Neural crest cell (in vitro differentiated cells): ENCODE measurements at regions not wholly inside any gene's neighbourhood (a gene's known extent, or its start where the extent isn't known, plus 50 kb on each side); places are given as distances from the start of the nearest gene placed in this dataset.

Experiments
- DNase-seq: peaks from one replicate; pipeline ENCODE4 v3.0.0; 2021; ENCODE audit warnings: low read depth, mixed read lengths, low spot score
- H3K27ac Mint-ChIP-seq: one replicate; pipeline ENCODE4 v1.8.0; 2021; ENCODE audit warnings: mild to moderate bottlenecking, mixed read lengths; ENCODE audit not compliant: unreplicated experiment
- H3K27me3 Mint-ChIP-seq: 2 replicates; pipeline ENCODE4 v1.8.0; 2021; ENCODE audit warnings: low read depth, mild to moderate bottlenecking, mixed read lengths
- H3K36me3 Mint-ChIP-seq: 2 replicates; pipeline ENCODE4 v1.8.0; 2021; ENCODE audit warnings: low read depth, mild to moderate bottlenecking, mixed read lengths
- H3K4me1 Mint-ChIP-seq: 2 replicates; pipeline ENCODE4 v1.8.0; 2021; ENCODE audit warnings: mixed read lengths
- H3K4me3 Mint-ChIP-seq: one replicate; pipeline ENCODE4 v1.8.0; 2021; ENCODE audit warnings: mild to moderate bottlenecking, mixed read lengths
- H3K9me3 Mint-ChIP-seq: 2 replicates; pipeline ENCODE4 v1.8.0; 2021; ENCODE audit warnings: mixed read lengths
- TF ChIP-seq, protein P1 (sequence below): fragments of 200-600 bp; sonication (generic); conservative IDR thresholded peaks from 2 replicates; pipeline ENCODE4 v1.5.0; 2021; ENCODE audit warnings: antibody characterized with exemption, mild to moderate bottlenecking

- no peaks in the 10 kb centered on the region for H3K36me3 Mint-ChIP-seq
- no peak overlapping the region for H3K4me3 Mint-ChIP-seq
- DNase-seq, result no peak
- no peaks in the 10 kb centered on the region for H3K27me3 Mint-ChIP-seq
- H3K9me3 Mint-ChIP-seq, result no peaks in the 10 kb centered on the region
- TF ChIP-seq, protein P1, sequence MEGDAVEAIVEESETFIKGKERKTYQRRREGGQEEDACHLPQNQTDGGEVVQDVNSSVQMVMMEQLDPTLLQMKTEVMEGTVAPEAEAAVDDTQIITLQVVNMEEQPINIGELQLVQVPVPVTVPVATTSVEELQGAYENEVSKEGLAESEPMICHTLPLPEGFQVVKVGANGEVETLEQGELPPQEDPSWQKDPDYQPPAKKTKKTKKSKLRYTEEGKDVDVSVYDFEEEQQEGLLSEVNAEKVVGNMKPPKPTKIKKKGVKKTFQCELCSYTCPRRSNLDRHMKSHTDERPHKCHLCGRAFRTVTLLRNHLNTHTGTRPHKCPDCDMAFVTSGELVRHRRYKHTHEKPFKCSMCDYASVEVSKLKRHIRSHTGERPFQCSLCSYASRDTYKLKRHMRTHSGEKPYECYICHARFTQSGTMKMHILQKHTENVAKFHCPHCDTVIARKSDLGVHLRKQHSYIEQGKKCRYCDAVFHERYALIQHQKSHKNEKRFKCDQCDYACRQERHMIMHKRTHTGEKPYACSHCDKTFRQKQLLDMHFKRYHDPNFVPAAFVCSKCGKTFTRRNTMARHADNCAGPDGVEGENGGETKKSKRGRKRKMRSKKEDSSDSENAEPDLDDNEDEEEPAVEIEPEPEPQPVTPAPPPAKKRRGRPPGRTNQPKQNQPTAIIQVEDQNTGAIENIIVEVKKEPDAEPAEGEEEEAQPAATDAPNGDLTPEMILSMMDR, result no peak
- H3K27ac Mint-ChIP-seq, result no peak overlapping the region
- H3K4me1 Mint-ChIP-seq, result peaks cover 65% of the 10 kb centered on the region
These were observed 130.8 kb downstream of the TLR5 start for GRCh38 chr1:223012176-223012788.

DNA sequence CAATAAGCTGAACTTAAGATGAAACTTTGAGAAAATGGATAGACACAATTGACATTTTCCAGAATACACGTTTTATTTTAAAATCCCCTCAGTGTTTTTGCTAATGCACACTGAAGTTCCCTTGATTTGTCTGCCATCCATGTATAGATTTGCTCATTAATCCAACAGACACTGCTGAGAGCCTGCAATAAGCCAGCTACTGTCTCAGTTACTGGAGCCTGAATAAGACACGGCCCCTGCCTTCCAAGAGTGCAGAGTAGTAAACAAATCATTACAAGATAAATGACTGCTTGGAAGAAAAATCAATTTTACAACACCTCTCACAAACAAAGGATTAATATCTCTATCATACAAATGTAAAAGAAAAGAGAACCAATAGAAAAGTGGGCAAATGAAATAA lies 130.1 kb downstream of the TLR5 start:
- no peaks in the 10 kb centered on the region for H3K9me3 Mint-ChIP-seq
- H3K4me1 Mint-ChIP-seq, result peaks cover 58% of the 10 kb centered on the region
- TF ChIP-seq, protein P1, result no peak
- H3K36me3 Mint-ChIP-seq, result no peaks in the 10 kb centered on the region
- no peaks in the 10 kb centered on the region for H3K27me3 Mint-ChIP-seq
- H3K4me3 Mint-ChIP-seq, result no peak overlapping the region
- H3K27ac Mint-ChIP-seq, result no peak overlapping the region
- no peak for DNase-seq

GRCh38 chr1:223014142-223014873 lies 128.7 kb downstream of the TLR5 start:
- no peaks in the 10 kb centered on the region for H3K9me3 Mint-ChIP-seq
- no peaks in the 10 kb centered on the region for H3K27me3 Mint-ChIP-seq
- TF ChIP-seq, protein P1, result no peak
- H3K4me1 Mint-ChIP-seq, result peaks cover 48% of the 10 kb centered on the region
- no peak overlapping the region for H3K4me3 Mint-ChIP-seq
- H3K36me3 Mint-ChIP-seq, result no peaks in the 10 kb centered on the region
- no peak overlapping the region for H3K27ac Mint-ChIP-seq
- no peak for DNase-seq

GRCh38 chr1:223016381-223016780 lies 126.7 kb downstream of the TLR5 start:
- H3K36me3 Mint-ChIP-seq, result no peaks in the 10 kb centered on the region

GRCh38 chr1:223016890-223017289 lies 126.2 kb downstream of the TLR5 start:
- DNase-seq, result no peak
- Mint-ChIP-seq H3K27me3 (no peaks in the 10 kb centered on the region), H3K9me3 (no peaks in the 10 kb centered on the region), H3K4me1 (peaks cover 25% of the 10 kb centered on the region), H3K4me3 (no peak overlapping the region), H3K36me3 (no peaks in the 10 kb centered on the region), H3K27ac (no peak overlapping the region)
- TF ChIP-seq, protein P1, result no peak

More at GRCh38 chr1:223016381-223016780, 126.7 kb downstream of the TLR5 start:
- Mint-ChIP-seq H3K4me1 (peaks cover 28% of the 10 kb centered on the region), H3K4me3 (no peak overlapping the region), H3K27ac (peak overlapping the region; percentile 13), H3K9me3 (no peaks in the 10 kb centered on the region), H3K27me3 (no peaks in the 10 kb centered on the region)
- TF ChIP-seq, protein P1, result no peak
- no peak for DNase-seq
